ENCODE measurements at regions not wholly inside any gene's neighbourhood (a gene's known extent, or its start where the extent isn't known, plus 50 kb on each side); places are given as distances from the start of the nearest gene placed in this dataset.

DNA sequence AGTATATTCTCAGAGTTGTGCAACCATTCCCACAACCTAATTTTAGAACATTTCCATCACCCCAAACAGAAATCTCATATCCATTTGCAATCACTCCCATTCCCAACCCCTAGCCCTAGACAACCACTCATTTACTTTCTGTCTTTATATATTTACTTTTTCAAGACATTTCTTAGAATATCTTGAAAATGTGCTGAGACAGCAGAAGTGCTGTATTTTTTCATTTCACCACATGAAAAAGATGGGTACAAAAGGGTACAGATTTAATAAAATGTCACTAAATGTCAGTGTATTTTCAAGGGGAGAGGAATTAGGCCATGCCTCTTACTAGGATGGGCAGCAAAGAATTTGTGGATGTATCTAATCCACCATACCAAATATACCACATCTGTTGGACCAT is 51.6 kb upstream of the CCDC6 start:
- H3K9me3 ChIP-seq, result no peaks in the 10 kb centered on the region
- DNase-seq (no peak), ATAC-seq (no peak)
- H3K27ac ChIP-seq, result no peak overlapping the region
- TF ChIP-seq, protein P1, sequence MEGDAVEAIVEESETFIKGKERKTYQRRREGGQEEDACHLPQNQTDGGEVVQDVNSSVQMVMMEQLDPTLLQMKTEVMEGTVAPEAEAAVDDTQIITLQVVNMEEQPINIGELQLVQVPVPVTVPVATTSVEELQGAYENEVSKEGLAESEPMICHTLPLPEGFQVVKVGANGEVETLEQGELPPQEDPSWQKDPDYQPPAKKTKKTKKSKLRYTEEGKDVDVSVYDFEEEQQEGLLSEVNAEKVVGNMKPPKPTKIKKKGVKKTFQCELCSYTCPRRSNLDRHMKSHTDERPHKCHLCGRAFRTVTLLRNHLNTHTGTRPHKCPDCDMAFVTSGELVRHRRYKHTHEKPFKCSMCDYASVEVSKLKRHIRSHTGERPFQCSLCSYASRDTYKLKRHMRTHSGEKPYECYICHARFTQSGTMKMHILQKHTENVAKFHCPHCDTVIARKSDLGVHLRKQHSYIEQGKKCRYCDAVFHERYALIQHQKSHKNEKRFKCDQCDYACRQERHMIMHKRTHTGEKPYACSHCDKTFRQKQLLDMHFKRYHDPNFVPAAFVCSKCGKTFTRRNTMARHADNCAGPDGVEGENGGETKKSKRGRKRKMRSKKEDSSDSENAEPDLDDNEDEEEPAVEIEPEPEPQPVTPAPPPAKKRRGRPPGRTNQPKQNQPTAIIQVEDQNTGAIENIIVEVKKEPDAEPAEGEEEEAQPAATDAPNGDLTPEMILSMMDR (IDR thresholded peaks at IDR 0.05), result no peak
- intact Hi-C loops (cut with DNase I), result no loop called here
- H3K36me3 ChIP-seq, result no peaks in the 10 kb centered on the region
- no peaks in the 10 kb centered on the region for H3K27me3 ChIP-seq (ENCODE audit: low read depth)
- H3K4me3 ChIP-seq, result no peak overlapping the region
- no peaks in the 10 kb centered on the region for H3K4me1 ChIP-seq
